Tibial artery (tissue), 4 donors: ENCODE measurements at regions not wholly inside any gene's neighbourhood (a gene's known extent, or its start where the extent isn't known, plus 50 kb on each side); places are given as distances from the start of the nearest gene placed in this dataset.

Experiments used
- DNase-seq, 2 donors: peaks; one replicate each; pipeline ENCODE4 v3.0.0-alpha.2; 2019
- H3K27ac ChIP-seq, 2 donors: fragments of 200-600 bp; sonication (generic) in 1 of 2; 1 replicate in 1 of 2; 2 replicates in 1 of 2; pipeline ENCODE4 v1.5.1; 2018 to 2019; ENCODE audit warnings: mild to moderate bottlenecking in 1 of 2
- H3K27me3 ChIP-seq, 2 donors: fragments of 200-600 bp; sonication (generic) in 1 of 2; one replicate each; pipeline versions ENCODE4 v1.5.1 to v1.6.0; 2016 to 2019
- H3K36me3 ChIP-seq, 3 donors: fragments of 200-600 bp; sonication (generic) in 2 of 3; one replicate each; pipeline ENCODE4 v1.5.1; 2016 to 2019; ENCODE audit warnings: mild to moderate bottlenecking in 2 of 3
- H3K4me1 ChIP-seq, 4 donors: fragments of 200-600 bp; sonication (generic) in 2 of 4; 1 replicate in 3 of 4; 2 replicates in 1 of 4; pipeline ENCODE4 v1.5.1; 2016 to 2019
- H3K4me3 ChIP-seq, 2 donors: fragments of 200-600 bp; sonication (generic) in 1 of 2; 1 replicate in 1 of 2; 2 replicates in 1 of 2; pipeline ENCODE4 v1.5.1; 2018 to 2019; ENCODE audit warnings: mild to moderate bottlenecking in 2 of 2
- H3K9me3 ChIP-seq, 3 donors: fragments of 200-600 bp; sonication (generic) in 1 of 3; one replicate each; pipeline ENCODE4 v1.5.1; 2016 to 2019
- intact Hi-C: fragments of 100-400 bp; cut with DNase I; formaldehyde crosslinking; loops from one replicate; pipeline ENCODE4 v1.15.0; 2023; ENCODE audit warnings: low total_unique reads
- TF ChIP-seq, protein P1 (sequence below), 2 experiments: fragments of 200-600 bp in 1 of 2; fragments of 450-650 bp in 1 of 2; IDR thresholded peaks; one replicate each; pipeline ENCODE4 v1.5.1; 2017 to 2019; ENCODE audit warnings: antibody characterized with exemption in 2 of 2, mild to moderate bottlenecking in 1 of 2, moderate library complexity in 1 of 2

DNA sequence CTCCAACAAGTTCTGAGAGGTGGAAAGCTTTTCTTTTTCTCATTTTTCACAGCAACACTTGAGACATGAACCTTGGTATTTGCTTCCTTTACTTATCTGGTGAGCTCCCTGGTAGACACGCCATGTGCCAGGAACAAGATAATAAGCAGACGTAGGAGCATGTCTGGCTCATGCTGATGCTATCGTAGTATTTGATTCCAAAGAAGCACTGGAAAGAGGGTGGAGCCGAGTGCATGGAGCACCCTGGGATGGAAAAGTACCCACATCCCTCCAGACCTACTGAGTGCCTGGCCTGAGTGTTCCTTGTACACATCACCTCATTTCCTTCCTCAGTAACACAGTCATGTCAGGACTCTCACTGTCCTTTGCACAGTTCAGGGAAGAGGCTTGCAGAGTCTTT, 231.0 kb downstream of the CBLN1 start:
- intact Hi-C loops = no loop called here
- DNase-seq = no peak
- no peak overlapping the region for H3K27ac ChIP-seq

DNA sequence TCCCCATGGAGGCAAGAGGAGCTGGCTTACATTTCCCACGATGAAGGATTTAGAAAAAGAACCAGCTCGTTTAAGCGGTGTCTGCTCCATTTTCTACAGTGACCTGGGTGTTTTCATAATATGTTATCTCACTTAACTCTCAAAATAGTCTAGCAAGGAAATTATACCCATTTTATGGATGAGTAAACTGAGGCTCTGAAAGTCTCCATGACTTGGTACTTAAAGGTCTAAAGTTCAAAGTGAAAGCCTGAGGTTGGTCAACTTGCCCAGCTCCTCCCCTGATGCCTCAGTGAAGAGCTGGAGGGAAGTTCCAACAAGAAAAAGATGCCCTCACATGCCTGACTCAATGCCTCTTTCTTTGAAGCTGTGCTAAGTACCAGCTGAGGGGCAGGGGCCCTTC, 232.0 kb downstream of the CBLN1 start:
- DNase-seq = no peak
- H3K27ac ChIP-seq = no peak overlapping the region
- no peaks in the 10 kb centered on the region for H3K4me1 ChIP-seq
- no peaks in the 10 kb centered on the region for H3K9me3 ChIP-seq
- intact Hi-C loops = no loop called here
- H3K27me3 ChIP-seq = no peaks in the 10 kb centered on the region
- H3K36me3 ChIP-seq = no peaks in the 10 kb centered on the region
- TF ChIP-seq, protein P1, sequence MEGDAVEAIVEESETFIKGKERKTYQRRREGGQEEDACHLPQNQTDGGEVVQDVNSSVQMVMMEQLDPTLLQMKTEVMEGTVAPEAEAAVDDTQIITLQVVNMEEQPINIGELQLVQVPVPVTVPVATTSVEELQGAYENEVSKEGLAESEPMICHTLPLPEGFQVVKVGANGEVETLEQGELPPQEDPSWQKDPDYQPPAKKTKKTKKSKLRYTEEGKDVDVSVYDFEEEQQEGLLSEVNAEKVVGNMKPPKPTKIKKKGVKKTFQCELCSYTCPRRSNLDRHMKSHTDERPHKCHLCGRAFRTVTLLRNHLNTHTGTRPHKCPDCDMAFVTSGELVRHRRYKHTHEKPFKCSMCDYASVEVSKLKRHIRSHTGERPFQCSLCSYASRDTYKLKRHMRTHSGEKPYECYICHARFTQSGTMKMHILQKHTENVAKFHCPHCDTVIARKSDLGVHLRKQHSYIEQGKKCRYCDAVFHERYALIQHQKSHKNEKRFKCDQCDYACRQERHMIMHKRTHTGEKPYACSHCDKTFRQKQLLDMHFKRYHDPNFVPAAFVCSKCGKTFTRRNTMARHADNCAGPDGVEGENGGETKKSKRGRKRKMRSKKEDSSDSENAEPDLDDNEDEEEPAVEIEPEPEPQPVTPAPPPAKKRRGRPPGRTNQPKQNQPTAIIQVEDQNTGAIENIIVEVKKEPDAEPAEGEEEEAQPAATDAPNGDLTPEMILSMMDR (IDR thresholded peaks at IDR 0.05) = no peak
- no peak overlapping the region for H3K4me3 ChIP-seq

More for the DNA sequence above, 231.0 kb downstream of the CBLN1 start:
- Histone ChIP-seq H3K9me3 (no peaks in the 10 kb centered on the region), H3K4me1 (no peaks in the 10 kb centered on the region), H3K36me3 (no peaks in the 10 kb centered on the region), H3K4me3 (no peak overlapping the region), H3K27me3 (no peaks in the 10 kb centered on the region)
- TF ChIP-seq, protein P1 (IDR thresholded peaks at IDR 0.05) = no peak

DNA sequence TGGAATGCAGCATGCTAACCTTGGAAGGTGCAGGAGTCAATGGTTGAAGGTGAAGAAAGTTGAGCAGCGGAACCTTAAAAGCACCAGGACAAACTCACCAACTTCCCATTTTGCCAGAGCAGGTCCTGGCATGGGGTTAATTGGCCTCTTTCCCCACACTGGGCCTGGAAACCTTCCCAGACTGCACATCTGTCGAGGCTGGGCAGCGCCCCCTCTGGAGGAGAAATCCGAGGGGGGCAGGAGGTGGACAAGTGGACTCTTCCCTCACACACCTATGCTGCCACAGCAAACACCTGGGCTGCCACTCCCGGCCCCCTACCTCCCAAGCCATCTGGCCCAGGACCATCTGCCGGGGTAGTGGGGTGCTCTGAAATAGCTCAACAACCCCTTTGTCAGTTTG, 232.4 kb downstream of the CBLN1 start:
- no peak for DNase-seq
- H3K27ac ChIP-seq = no peak overlapping the region
- H3K4me1 ChIP-seq = no peaks in the 10 kb centered on the region
- no peaks in the 10 kb centered on the region for H3K36me3 ChIP-seq
- no peaks in the 10 kb centered on the region for H3K27me3 ChIP-seq
- H3K4me3 ChIP-seq = no peak overlapping the region
- intact Hi-C loops = no loop called here
- TF ChIP-seq, protein P1 (IDR thresholded peaks at IDR 0.05) = no peak
- H3K9me3 ChIP-seq = no peaks in the 10 kb centered on the region

DNA sequence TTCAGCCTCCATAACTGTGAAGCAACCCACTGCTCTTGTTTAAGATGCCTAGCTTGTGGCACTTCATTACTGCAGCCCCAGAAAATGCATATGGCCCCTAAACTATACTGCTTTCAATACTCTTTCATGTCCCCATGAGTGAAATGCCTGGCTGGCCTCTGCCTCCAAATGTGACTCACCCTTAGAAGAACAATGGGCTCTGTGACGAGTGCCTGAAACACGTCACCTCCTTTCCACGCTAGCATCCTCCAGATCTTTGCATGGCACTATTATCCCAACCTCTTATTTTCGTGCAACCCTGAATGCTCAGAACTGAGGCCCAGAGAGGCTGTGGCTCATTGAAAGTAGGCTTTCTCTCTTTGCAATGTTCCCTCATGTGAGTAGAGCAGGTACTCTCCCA, 233.1 kb downstream of the CBLN1 start:
- H3K27me3 ChIP-seq = no peaks in the 10 kb centered on the region
- no peaks in the 10 kb centered on the region for H3K4me1 ChIP-seq
- H3K4me3 ChIP-seq = no peak overlapping the region
- H3K9me3 ChIP-seq = no peaks in the 10 kb centered on the region
- TF ChIP-seq, protein P1 (IDR thresholded peaks at IDR 0.05) = no peak
- DNase-seq = no peak
- no peaks in the 10 kb centered on the region for H3K36me3 ChIP-seq
- no peak overlapping the region for H3K27ac ChIP-seq
- intact Hi-C loops = no loop called here

DNA sequence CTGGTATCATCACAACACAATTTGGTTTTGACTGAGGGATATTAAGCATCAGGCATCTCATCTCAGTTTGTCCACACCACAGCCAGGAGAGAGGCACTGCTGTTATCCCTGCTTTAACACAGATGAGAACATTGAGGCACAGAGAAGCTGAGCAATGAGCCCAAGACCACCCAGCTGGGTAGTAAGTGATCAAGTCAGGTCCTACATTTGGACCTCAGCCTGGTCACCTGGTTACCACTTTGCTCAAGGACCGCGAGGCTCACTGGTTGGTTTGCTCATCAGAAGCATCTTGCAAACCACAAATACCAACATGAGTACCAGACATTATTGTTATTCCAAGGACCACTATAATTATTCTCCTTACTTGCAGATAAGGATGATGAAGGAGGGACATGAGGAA, 245.5 kb downstream of the CBLN1 start:
- no peak overlapping the region for H3K4me3 ChIP-seq
- no peaks in the 10 kb centered on the region for H3K36me3 ChIP-seq
- H3K9me3 ChIP-seq = no peaks in the 10 kb centered on the region
- H3K27ac ChIP-seq = no peak overlapping the region
- intact Hi-C loops = no loop called here
- no peak for DNase-seq
- no peaks in the 10 kb centered on the region for H3K4me1 ChIP-seq
- TF ChIP-seq, protein P1 (IDR thresholded peaks at IDR 0.05) = no peak
- no peaks in the 10 kb centered on the region for H3K27me3 ChIP-seq

DNA sequence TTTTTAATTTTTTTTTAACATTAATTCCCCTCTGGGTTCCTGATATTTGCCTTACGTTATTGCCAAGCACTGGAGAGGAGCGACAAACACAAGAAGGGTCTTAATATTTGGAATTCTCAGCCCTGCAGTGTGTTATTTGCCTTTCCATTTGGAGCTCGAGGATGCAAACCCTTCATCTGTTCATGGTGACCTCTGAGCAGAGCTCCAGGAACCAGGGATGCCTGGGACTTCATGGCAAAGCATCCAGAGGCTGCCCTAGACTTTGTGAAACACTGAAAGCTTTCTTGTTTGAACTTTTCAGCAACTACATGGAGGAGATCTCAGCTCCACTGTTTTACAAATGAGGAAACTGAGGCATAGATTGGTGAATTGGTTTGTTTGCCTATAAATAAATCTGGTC, 254.2 kb downstream of the CBLN1 start:
- intact Hi-C loops = no loop called here
- TF ChIP-seq, protein P1 (IDR thresholded peaks at IDR 0.05) = no peak
- Histone ChIP-seq H3K36me3 (no peaks in the 10 kb centered on the region), H3K27ac (no peak overlapping the region), H3K4me1 (no peaks in the 10 kb centered on the region), H3K4me3 (no peak overlapping the region), H3K27me3 (peaks cover 0 to 4% of the 10 kb centered on the region in 2 donors), H3K9me3 (no peaks in the 10 kb centered on the region)
- no peak for DNase-seq
